Neural progenitor cell (in vitro differentiated cells): ENCODE measurements at regions not wholly inside any gene's neighbourhood (a gene's known extent, or its start where the extent isn't known, plus 50 kb on each side); places are given as distances from the start of the nearest gene placed in this dataset.

ENCODE experiments used
- DNase-seq: peaks from one replicate; pipeline ENCODE4 v3.0.0-alpha.2; 2016; ENCODE audit warnings: low spot score
- H2AFZ ChIP-seq: fragments of 200-600 bp; sonication (generic); replicated peaks from 2 replicates; pipeline ENCODE4 v1.6.1; 2016; ENCODE audit warnings: antibody characterized with exemption
- H3F3A ChIP-seq: fragments of 200-600 bp; sonication (generic); 2 replicates; pipeline ENCODE4 v1.6.1; 2016; ENCODE audit warnings: antibody characterized with exemption, low read depth
- H3K27ac ChIP-seq: fragments of 200-600 bp; sonication (generic); 2 replicates; pipeline ENCODE4 v1.5.1; 2016; ENCODE audit warnings: mild to moderate bottlenecking
- H3K27me3 ChIP-seq: fragments of 200-600 bp; sonication (generic); 2 replicates; pipeline ENCODE4 v1.6.1; 2016; ENCODE audit warnings: mild to moderate bottlenecking, moderate library complexity
- H3K36me3 ChIP-seq: fragments of 200-600 bp; sonication (generic); 2 replicates; pipeline ENCODE4 v1.5.1; 2016
- H3K4me1 ChIP-seq: fragments of 200-600 bp; sonication (generic); 2 replicates; pipeline ENCODE4 v1.6.1; 2016; ENCODE audit warnings: mixed run types
- H3K4me2 ChIP-seq: fragments of 200-600 bp; sonication (generic); 2 replicates; pipeline ENCODE4 v1.6.1; 2016
- H3K4me3 ChIP-seq: fragments of 200-600 bp; sonication (generic); 2 replicates; pipeline ENCODE4 v1.5.1; 2016
- H3K79me2 ChIP-seq: fragments of 200-600 bp; sonication (generic); 2 replicates; pipeline ENCODE4 v1.6.1; 2016; ENCODE audit warnings: low read depth
- H3K9ac ChIP-seq: fragments of 200-600 bp; sonication (generic); 2 replicates; pipeline ENCODE4 v1.6.1; 2016
- H3K9me3 ChIP-seq: fragments of 200-600 bp; sonication (generic); 2 replicates; pipeline ENCODE4 v1.5.1; 2016; ENCODE audit warnings: low read depth
- H4K20me1 ChIP-seq: fragments of 200-600 bp; sonication (generic); 2 replicates; pipeline ENCODE4 v1.6.1; 2016; ENCODE audit warnings: low read depth
- H3K27ac Mint-ChIP-seq: 3 replicates; pipeline ENCODE4 v1.8.0; 2021; ENCODE audit warnings: mixed read lengths
- H3K27me3 Mint-ChIP-seq: 2 replicates; pipeline ENCODE4 v1.8.0; 2022; ENCODE audit warnings: low read depth, mild to moderate bottlenecking, inconsistent platforms, moderate library complexity, mixed read lengths; ENCODE audit not compliant: insufficient read depth
- H3K36me3 Mint-ChIP-seq: 3 replicates; pipeline ENCODE4 v1.8.0; 2021; ENCODE audit warnings: mixed read lengths
- H3K4me1 Mint-ChIP-seq: 3 replicates; pipeline ENCODE4 v1.8.0; 2021; ENCODE audit warnings: mixed read lengths
- H3K4me3 Mint-ChIP-seq: 3 replicates; pipeline ENCODE4 v1.8.0; 2021; ENCODE audit warnings: mild to moderate bottlenecking, moderate library complexity, mixed read lengths
- H3K9me3 Mint-ChIP-seq: 3 replicates; pipeline ENCODE4 v1.8.0; 2020; ENCODE audit warnings: mixed read lengths
- CTCF ChIP-seq: fragments of 200-600 bp; sonication (generic); IDR thresholded peaks from 2 replicates; pipeline ENCODE4 v1.5.1; 2017; ENCODE audit warnings: antibody characterized with exemption, mild to moderate bottlenecking
- EZH2 ChIP-seq: fragments of 200-600 bp; sonication (generic); IDR thresholded peaks from 2 replicates; pipeline ENCODE4 v1.6.1; 2017; ENCODE audit warnings: antibody characterized with exemption, mild to moderate bottlenecking, moderate library complexity
- EZH2phosphoT487 ChIP-seq: fragments of 200-600 bp; sonication (generic); IDR thresholded peaks from 2 replicates; pipeline ENCODE4 v1.6.1; 2017; ENCODE audit warnings: antibody characterized with exemption

GRCh38 chr21:19197950-19198349, 794.4 kb upstream of the TMPRSS15 start:
- no peaks in the 10 kb centered on the region for H3K79me2 ChIP-seq
- H3K9me3 ChIP-seq, result no peaks in the 10 kb centered on the region
- TF ChIP-seq CTCF, result no peak
- no peak for TF ChIP-seq EZH2
- no peak for TF ChIP-seq EZH2phosphoT487
- H3K36me3 ChIP-seq, result no peaks in the 10 kb centered on the region
- no peak overlapping the region for H3K4me2 ChIP-seq
- H3K9ac ChIP-seq, result no peak overlapping the region
- no peak overlapping the region for H3K4me3 ChIP-seq
- Mint-ChIP-seq H3K4me3 (no peak overlapping the region), H3K27me3 (peaks cover 2% of the 10 kb centered on the region), H3K9me3 (no peaks in the 10 kb centered on the region), H3K4me1 (no peaks in the 10 kb centered on the region), H3K36me3 (no peaks in the 10 kb centered on the region), H3K27ac (no peak overlapping the region)
- H3F3A ChIP-seq, result no peaks in the 10 kb centered on the region
- H2AFZ ChIP-seq, result no peak overlapping the region
- no peaks in the 10 kb centered on the region for H3K27me3 ChIP-seq
- DNase-seq, result no peak
- no peak overlapping the region for H3K27ac ChIP-seq
- peaks cover 3% of the 10 kb centered on the region for H3K4me1 ChIP-seq
- H4K20me1 ChIP-seq, result no peaks in the 10 kb centered on the region

- DNase-seq, result no peak
Observed at GRCh38 chr21:19198801-19199200, 795.2 kb upstream of the TMPRSS15 start.

GRCh38 chr21:19218163-19218562, 814.6 kb upstream of the TMPRSS15 start:
- H3K9ac ChIP-seq, result no peak overlapping the region
- Mint-ChIP-seq H3K4me3 (no peak overlapping the region), H3K27me3 (peaks cover 2% of the 10 kb centered on the region), H3K4me1 (peaks cover 6% of the 10 kb centered on the region), H3K27ac (no peak overlapping the region), H3K9me3 (no peaks in the 10 kb centered on the region), H3K36me3 (no peaks in the 10 kb centered on the region)
- no peaks in the 10 kb centered on the region for H3K9me3 ChIP-seq
- no peak overlapping the region for H3K4me2 ChIP-seq
- no peaks in the 10 kb centered on the region for H3F3A ChIP-seq
- no peak for DNase-seq
- no peak overlapping the region for H3K27ac ChIP-seq
- H3K4me3 ChIP-seq, result no peak overlapping the region
- H3K27me3 ChIP-seq, result no peaks in the 10 kb centered on the region
- no peak overlapping the region for H2AFZ ChIP-seq
- H4K20me1 ChIP-seq, result no peaks in the 10 kb centered on the region
- no peaks in the 10 kb centered on the region for H3K36me3 ChIP-seq
- TF ChIP-seq EZH2 (no peak), CTCF (no peak), EZH2phosphoT487 (no peak)
- H3K4me1 ChIP-seq, result no peaks in the 10 kb centered on the region
- H3K79me2 ChIP-seq, result no peaks in the 10 kb centered on the region

More at GRCh38 chr21:19198801-19199200, 795.2 kb upstream of the TMPRSS15 start:
- Histone ChIP-seq H3F3A (no peaks in the 10 kb centered on the region), H3K4me2 (no peak overlapping the region), H3K79me2 (no peaks in the 10 kb centered on the region), H3K27me3 (no peaks in the 10 kb centered on the region), H4K20me1 (no peaks in the 10 kb centered on the region), H3K4me1 (peaks cover 3% of the 10 kb centered on the region), H3K9me3 (no peaks in the 10 kb centered on the region), H3K27ac (no peak overlapping the region), H3K4me3 (no peak overlapping the region), H3K9ac (no peak overlapping the region), H3K36me3 (no peaks in the 10 kb centered on the region), H2AFZ (no peak overlapping the region)
- no peaks in the 10 kb centered on the region for H3K4me1 Mint-ChIP-seq
- no peaks in the 10 kb centered on the region for H3K36me3 Mint-ChIP-seq
- TF ChIP-seq EZH2 (no peak), CTCF (no peak), EZH2phosphoT487 (no peak)
- H3K4me3 Mint-ChIP-seq, result no peak overlapping the region
- H3K9me3 Mint-ChIP-seq, result no peaks in the 10 kb centered on the region
- peaks cover 2% of the 10 kb centered on the region for H3K27me3 Mint-ChIP-seq
- no peak overlapping the region for H3K27ac Mint-ChIP-seq

GRCh38 chr21:19224090-19224489, 820.5 kb upstream of the TMPRSS15 start:
- H3K4me3 Mint-ChIP-seq, result no peak overlapping the region
- TF ChIP-seq EZH2 (no peak), CTCF (no peak), EZH2phosphoT487 (no peak)
- no peak for DNase-seq
- H3K27me3 Mint-ChIP-seq, result no peaks in the 10 kb centered on the region
- Histone ChIP-seq H3K36me3 (no peaks in the 10 kb centered on the region), H3K79me2 (no peaks in the 10 kb centered on the region), H4K20me1 (no peaks in the 10 kb centered on the region), H3K27ac (no peak overlapping the region), H2AFZ (no peak overlapping the region), H3K4me1 (no peaks in the 10 kb centered on the region), H3K9ac (no peak overlapping the region), H3K27me3 (no peaks in the 10 kb centered on the region), H3K4me3 (no peak overlapping the region), H3K4me2 (no peak overlapping the region), H3F3A (no peaks in the 10 kb centered on the region), H3K9me3 (no peaks in the 10 kb centered on the region)
- peaks cover 9% of the 10 kb centered on the region for H3K4me1 Mint-ChIP-seq
- no peaks in the 10 kb centered on the region for H3K36me3 Mint-ChIP-seq
- peaks cover 3% of the 10 kb centered on the region for H3K9me3 Mint-ChIP-seq
- no peak overlapping the region for H3K27ac Mint-ChIP-seq
